Neuronal stem cell (in vitro differentiated cells): ENCODE measurements at regions not wholly inside any gene's neighbourhood (a gene's known extent, or its start where the extent isn't known, plus 50 kb on each side); places are given as distances from the start of the nearest gene placed in this dataset.

Experiments
- DNase-seq: peaks from one replicate; pipeline ENCODE4 v3.0.0-alpha.2; 2013; ENCODE audit warnings: low spot score
- H2AFZ ChIP-seq: one replicate; pipeline ENCODE4 v1.6.1; 2013; ENCODE audit warnings: mild to moderate bottlenecking, low read length, inconsistent platforms
- H2AK5ac ChIP-seq: 2 replicates; pipeline ENCODE4 v1.6.1; 2013; ENCODE audit warnings: low read depth, mild to moderate bottlenecking, inconsistent platforms, low read length, moderate library complexity, mixed read lengths
- H2BK120ac ChIP-seq: 2 replicates; pipeline ENCODE4 v1.6.1; 2013; ENCODE audit warnings: low read depth, mild to moderate bottlenecking, inconsistent platforms, low read length, moderate library complexity, mixed read lengths
- H2BK12ac ChIP-seq: one replicate; pipeline ENCODE4 v1.6.1; 2013; ENCODE audit warnings: low read length, inconsistent platforms
- H2BK15ac ChIP-seq: 2 replicates; pipeline ENCODE4 v1.6.1; 2013; ENCODE audit warnings: mild to moderate bottlenecking, low read length, inconsistent platforms, mixed read lengths
- H2BK5ac ChIP-seq: one replicate; pipeline ENCODE4 v1.6.1; 2013; ENCODE audit warnings: inconsistent platforms, mild to moderate bottlenecking, low read length, moderate library complexity
- H3K14ac ChIP-seq: one replicate; pipeline ENCODE4 v1.6.1; 2013; ENCODE audit warnings: low read length, inconsistent platforms
- H3K18ac ChIP-seq: 2 replicates; pipeline ENCODE4 v1.6.1; 2013; ENCODE audit warnings: low read length, inconsistent platforms
- H3K23ac ChIP-seq: 2 replicates; pipeline ENCODE4 v1.6.1; 2013; ENCODE audit warnings: low read depth, mild to moderate bottlenecking, mixed read lengths, low read length, inconsistent platforms; ENCODE audit not compliant: poor library complexity
- H3K27ac ChIP-seq: replicated peaks from 3 replicates; pipeline ENCODE4 v1.5.1; 2013; ENCODE audit warnings: low read length, inconsistent platforms
- H3K27me3 ChIP-seq, 3 experiments: 2 replicates each; pipeline ENCODE4 v1.6.1; 2013; ENCODE audit warnings: low read length in 3 of 3, mild to moderate bottlenecking in 2 of 3, inconsistent platforms in 1 of 3, low read depth in 1 of 3, mixed read lengths in 1 of 3, moderate library complexity in 1 of 3; ENCODE audit not compliant: control insufficient read depth in 3 of 3, insufficient read depth in 3 of 3
- H3K36me3 ChIP-seq, 2 donors: replicated peaks in 1 of 2; 2 replicates each; pipeline ENCODE4 v1.6.1; 2013; ENCODE audit warnings: low read length in 2 of 2; ENCODE audit not compliant: control insufficient read depth in 2 of 2, insufficient read depth in 2 of 2
- H3K4ac ChIP-seq: 2 replicates; pipeline ENCODE4 v1.6.1; 2013; ENCODE audit warnings: inconsistent platforms, mild to moderate bottlenecking, low read length, moderate library complexity
- H3K4me1 ChIP-seq, 2 donors: 1 replicate in 1 of 2; 2 replicates in 1 of 2; pipeline ENCODE4 v1.6.1; 2013; ENCODE audit warnings: low read length in 2 of 2, low read depth in 1 of 2; ENCODE audit not compliant: control insufficient read depth in 2 of 2, insufficient read depth in 1 of 2
- H3K4me2 ChIP-seq: one replicate; pipeline ENCODE4 v1.6.1; 2013; ENCODE audit warnings: mild to moderate bottlenecking, low read length, inconsistent platforms; ENCODE audit not compliant: insufficient read depth, poor library complexity, severe bottlenecking
- H3K4me3 ChIP-seq, 2 donors: 2 replicates each; pipeline ENCODE4 v1.5.1; 2013; ENCODE audit warnings: low read length in 2 of 2, mild to moderate bottlenecking in 2 of 2, inconsistent platforms in 1 of 2, moderate library complexity in 1 of 2
- H3K79me1 ChIP-seq: one replicate; pipeline ENCODE4 v1.6.1; 2013; ENCODE audit warnings: low read depth, mild to moderate bottlenecking, inconsistent platforms, low read length, moderate library complexity
- H3K9ac ChIP-seq: one replicate; pipeline ENCODE4 v1.6.1; 2013; ENCODE audit warnings: mild to moderate bottlenecking, low read depth, low read length, inconsistent platforms; ENCODE audit not compliant: poor library complexity
- H3K9me3 ChIP-seq, 2 donors: replicated peaks in 1 of 2; 2 replicates each; pipeline versions ENCODE3 to v1.6.1; 2013; ENCODE audit warnings: low read length in 2 of 2, mild to moderate bottlenecking in 2 of 2, inconsistent platforms in 1 of 2, low read depth in 1 of 2, mixed read lengths in 1 of 2, moderate library complexity in 1 of 2; ENCODE audit not compliant: control insufficient read depth in 2 of 2, insufficient read depth in 1 of 2
- H4K8ac ChIP-seq: one replicate; pipeline ENCODE4 v1.6.1; 2013; ENCODE audit warnings: low read depth, mild to moderate bottlenecking, inconsistent platforms, low read length, moderate library complexity
- H4K91ac ChIP-seq: one replicate; pipeline ENCODE4 v1.6.1; 2013; ENCODE audit warnings: low read length, low read depth, mild to moderate bottlenecking, inconsistent platforms; ENCODE audit not compliant: poor library complexity
- WGBS, 2 donors: extraction: QIAGEN DNeasy Blood & Tissue Kit; methylation state at CpG; one replicate each; pipeline ENCODE4 v1.1.7; 2013; ENCODE audit warnings: missing lambda C conversion rate in 2 of 2, mixed read lengths in 1 of 2; ENCODE audit not compliant: insufficient read length in 2 of 2, insufficient replicate concordance in 1 of 2; ENCODE audit errors: extremely low coverage in 2 of 2; 5-methylcytosine and 5-hydroxymethylcytosine counted together

DNA sequence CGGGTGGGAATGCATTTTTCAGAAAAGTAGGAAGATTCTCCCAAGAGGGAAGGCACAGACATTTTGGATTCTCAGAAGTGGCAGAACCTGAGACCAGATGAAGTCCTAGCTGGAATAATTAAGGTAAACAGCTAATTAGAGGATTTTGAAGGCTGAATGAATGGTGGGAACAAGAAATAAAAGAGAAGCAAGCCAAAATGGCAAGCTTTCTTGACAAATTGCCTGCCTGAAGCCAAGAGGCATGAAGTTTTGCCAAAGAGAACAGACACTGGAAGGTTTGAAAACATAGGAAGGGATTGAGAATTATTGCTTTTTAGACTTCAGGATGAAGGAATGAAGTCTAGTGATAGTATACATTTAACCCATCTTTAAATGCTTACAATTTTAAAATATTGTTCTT is 115.0 kb upstream of the SEM1 start:
- H2BK15ac ChIP-seq = no peak overlapping the region
- no peak overlapping the region for H4K8ac ChIP-seq
- H3K27me3 ChIP-seq = no peaks in the 10 kb centered on the region
- H3K4me3 ChIP-seq = no peak overlapping the region
- H3K18ac ChIP-seq = no peak overlapping the region
- WGBS, 2 donors = no CpG with 5 or more reads among the region's 1 CpG
- DNase-seq = no peak
- H3K27ac ChIP-seq = no peak overlapping the region
- H3K9me3 ChIP-seq = peaks cover 0 to 2% of the 10 kb centered on the region in 2 donors
- H3K4me1 ChIP-seq = no peaks in the 10 kb centered on the region
- H3K14ac ChIP-seq = no peak overlapping the region
- H3K36me3 ChIP-seq = no peaks in the 10 kb centered on the region
- no peak overlapping the region for H2BK120ac ChIP-seq
- H2AFZ ChIP-seq = no peak overlapping the region
- H3K23ac ChIP-seq = no peak overlapping the region
- H3K4ac ChIP-seq = no peak overlapping the region
- H2AK5ac ChIP-seq = no peak overlapping the region
- H3K9ac ChIP-seq = no peak overlapping the region
- no peak overlapping the region for H2BK12ac ChIP-seq
- H2BK5ac ChIP-seq = no peak overlapping the region
- no peak overlapping the region for H3K4me2 ChIP-seq
- H4K91ac ChIP-seq = no peak overlapping the region
- no peaks in the 10 kb centered on the region for H3K79me1 ChIP-seq

DNA sequence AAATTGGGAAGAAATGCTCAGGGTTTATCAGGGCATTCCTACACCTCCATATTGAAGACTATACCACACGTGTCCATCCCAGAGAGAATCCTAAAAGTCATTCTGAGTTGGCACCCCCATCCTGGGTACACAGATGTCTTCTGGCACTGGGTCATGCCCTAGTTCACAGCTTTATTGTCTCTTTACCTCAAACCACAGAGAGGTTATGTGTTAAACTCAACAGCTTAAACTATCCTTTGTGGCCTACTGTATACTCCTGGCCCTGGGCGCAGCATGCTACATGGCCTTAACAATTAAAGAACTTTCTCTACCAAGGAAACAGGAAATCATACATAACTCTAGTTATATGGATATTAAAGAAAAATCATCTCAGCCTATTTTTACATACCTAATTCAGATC is 115.6 kb upstream of the SEM1 start:
- Histone ChIP-seq H3K23ac (no peak overlapping the region), H2BK5ac (no peak overlapping the region), H3K9me3 (peaks cover 0 to 2% of the 10 kb centered on the region in 2 donors), H4K8ac (no peak overlapping the region), H4K91ac (no peak overlapping the region), H3K4ac (no peak overlapping the region), H3K36me3 (no peaks in the 10 kb centered on the region), H3K27me3 (no peaks in the 10 kb centered on the region), H3K4me2 (no peak overlapping the region), H2AFZ (no peak overlapping the region), H2BK120ac (no peak overlapping the region), H2BK12ac (no peak overlapping the region), H3K18ac (no peak overlapping the region), H2AK5ac (no peak overlapping the region), H3K27ac (no peak overlapping the region), H3K9ac (no peak overlapping the region), H3K79me1 (no peaks in the 10 kb centered on the region), H2BK15ac (no peak overlapping the region), H3K14ac (no peak overlapping the region), H3K4me3 (no peak overlapping the region), H3K4me1 (no peaks in the 10 kb centered on the region)
- no CpG with 5 or more reads among the region's 2 CpGs for whole genome bisulfite sequencing, 2 donors
- DNase-seq = no peak

DNA sequence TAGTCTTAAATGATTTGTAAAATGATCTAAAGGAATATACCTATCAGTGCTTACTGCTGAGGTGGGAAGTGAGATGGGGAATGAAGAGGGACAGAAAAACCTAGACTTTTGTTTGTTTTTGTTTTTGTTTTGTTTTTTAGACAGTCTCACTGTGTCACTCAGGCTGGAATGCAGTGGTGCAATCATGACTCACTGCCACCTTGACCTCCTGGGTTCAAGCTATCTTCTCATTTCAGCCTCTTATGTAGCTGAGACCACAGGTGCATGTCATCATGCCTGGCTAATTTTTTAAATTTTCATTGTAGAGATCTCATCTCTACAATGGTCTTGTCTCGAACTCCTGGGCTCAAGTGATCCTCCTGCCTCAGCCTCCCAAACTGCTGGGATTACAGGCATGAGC is 116.4 kb upstream of the SEM1 start:
- no peak overlapping the region for H2BK15ac ChIP-seq
- no CpG with 5 or more reads among the region's 1 CpG for WGBS, 2 donors
- no peak for DNase-seq

DNA sequence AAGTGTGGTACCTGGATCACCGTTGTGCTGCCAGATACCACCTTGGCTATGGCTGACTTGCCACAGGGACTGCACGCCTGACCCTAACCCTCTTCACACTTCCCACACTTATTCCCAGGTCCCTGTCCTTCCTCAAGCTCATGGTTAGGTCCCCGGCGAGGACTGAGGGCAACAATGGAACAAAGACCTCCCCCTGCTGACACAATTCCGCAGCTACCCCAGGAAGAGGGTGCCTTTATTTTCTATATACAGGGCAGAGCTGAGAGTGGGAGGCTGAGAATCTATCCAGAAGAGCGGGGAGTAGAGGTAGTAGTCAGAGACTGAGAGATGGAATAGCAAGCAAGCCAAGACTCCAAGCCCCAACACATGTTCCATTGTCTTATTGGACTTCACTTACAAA is 118.1 kb upstream of the SEM1 start:
- Histone ChIP-seq H2AFZ (no peak overlapping the region), H3K18ac (no peak overlapping the region), H4K91ac (no peak overlapping the region), H3K4me2 (no peak overlapping the region), H3K23ac (no peak overlapping the region), H3K4me3 (peak overlapping the region in 1 of 2 donors; percentile 37), H3K9ac (no peak overlapping the region), H3K9me3 (no peaks in the 10 kb centered on the region), H2AK5ac (no peak overlapping the region), H4K8ac (no peak overlapping the region), H3K4me1 (no peaks in the 10 kb centered on the region), H3K27ac (no peak overlapping the region), H3K4ac (no peak overlapping the region), H2BK15ac (no peak overlapping the region), H3K27me3 (no peaks in the 10 kb centered on the region), H3K14ac (no peak overlapping the region), H2BK12ac (no peak overlapping the region), H3K36me3 (no peaks in the 10 kb centered on the region), H3K79me1 (no peaks in the 10 kb centered on the region), H2BK120ac (no peak overlapping the region), H2BK5ac (no peak overlapping the region)
- no CpG with 5 or more reads among the region's 6 CpGs for WGBS, 2 donors
- no peak for DNase-seq

More for the DNA sequence above, 116.4 kb upstream of the SEM1 start:
- no peak overlapping the region for H2AFZ ChIP-seq
- H3K14ac ChIP-seq = no peak overlapping the region
- H3K36me3 ChIP-seq = no peaks in the 10 kb centered on the region
- no peaks in the 10 kb centered on the region for H3K27me3 ChIP-seq
- no peak overlapping the region for H4K91ac ChIP-seq
- H4K8ac ChIP-seq = no peak overlapping the region
- H3K9me3 ChIP-seq = no peaks in the 10 kb centered on the region
- no peak overlapping the region for H2BK5ac ChIP-seq
- H2BK12ac ChIP-seq = no peak overlapping the region
- no peak overlapping the region for H3K23ac ChIP-seq
- no peak overlapping the region for H3K4ac ChIP-seq
- H3K9ac ChIP-seq = no peak overlapping the region
- H3K4me1 ChIP-seq = no peaks in the 10 kb centered on the region
- H3K18ac ChIP-seq = no peak overlapping the region
- no peak overlapping the region for H3K27ac ChIP-seq
- no peak overlapping the region for H2BK120ac ChIP-seq
- no peaks in the 10 kb centered on the region for H3K79me1 ChIP-seq
- H3K4me2 ChIP-seq = no peak overlapping the region
- no peak overlapping the region for H2AK5ac ChIP-seq
- H3K4me3 ChIP-seq = no peak overlapping the region
